ENCODE measurements at regions not wholly inside any gene's neighbourhood (a gene's known extent, or its start where the extent isn't known, plus 50 kb on each side); places are given as distances from the start of the nearest gene placed in this dataset.

DNA sequence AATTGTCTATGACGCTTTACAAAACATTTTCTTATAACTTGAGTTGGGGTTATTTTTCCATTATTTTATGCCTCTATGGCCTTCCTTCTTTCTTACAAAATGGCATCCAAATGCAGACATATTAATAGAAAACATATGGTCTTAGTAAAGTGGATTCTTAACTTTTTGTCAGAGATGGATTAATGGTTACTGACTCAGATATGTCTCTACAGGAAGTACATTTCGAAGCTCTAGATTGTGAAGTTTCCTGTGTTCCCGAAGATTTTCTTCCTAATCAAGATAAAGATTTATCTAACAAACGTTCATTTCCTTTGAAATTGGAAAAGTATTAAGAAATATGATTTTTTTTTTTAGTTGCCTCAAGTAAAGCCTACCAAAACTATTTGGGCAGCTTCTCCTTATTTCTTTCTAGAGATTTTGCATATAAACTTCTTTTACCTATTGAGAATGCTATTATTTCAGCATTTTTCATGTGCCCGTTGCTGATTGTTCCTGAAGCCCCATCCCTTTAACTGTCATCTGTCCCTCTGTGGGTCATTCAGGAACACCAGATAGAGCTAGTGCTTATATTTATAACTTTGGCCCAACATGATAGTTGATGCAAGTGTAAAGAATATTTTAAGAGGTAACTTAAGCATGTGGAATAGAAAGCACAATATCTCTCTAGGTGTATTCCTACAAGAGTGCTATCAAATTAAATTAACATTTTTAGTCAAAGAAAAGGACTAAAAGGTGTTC, 498.0 kb downstream of the CCDC85A start:
- DNase-seq = no peak

DNA sequence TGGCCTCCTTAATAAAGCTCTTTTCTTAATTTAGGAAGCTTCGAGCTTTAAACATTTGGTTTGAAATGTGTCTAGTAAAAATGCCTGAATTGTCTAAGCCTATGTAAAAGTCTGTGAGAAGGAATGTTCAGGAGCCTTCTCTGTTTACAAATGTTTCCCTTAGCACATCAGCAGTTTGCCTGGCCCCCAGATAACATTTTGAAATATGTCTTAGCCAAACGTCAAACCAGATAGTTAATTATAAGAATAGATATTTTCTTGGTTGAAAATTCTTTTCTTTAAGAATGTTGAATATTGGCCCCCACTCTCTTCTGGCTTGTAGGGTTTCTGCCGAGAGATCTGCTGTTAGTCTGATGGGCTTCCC, 498.6 kb downstream of the CCDC85A start:
- DNase-seq = no peak
- TF ChIP-seq GATA1 (IDR thresholded peaks at IDR 0.05; ENCODE audit: low read depth, low read length) = no peak
- TF ChIP-seq POLR2A (IDR thresholded peaks at IDR 0.05; ENCODE audit: low read length) = no peak

More for the DNA sequence above, 498.0 kb downstream of the CCDC85A start:
- TF ChIP-seq GATA1 (IDR thresholded peaks at IDR 0.05; ENCODE audit: low read depth, low read length) (no peak), POLR2A (IDR thresholded peaks at IDR 0.05; ENCODE audit: low read length) (no peak)

DNA sequence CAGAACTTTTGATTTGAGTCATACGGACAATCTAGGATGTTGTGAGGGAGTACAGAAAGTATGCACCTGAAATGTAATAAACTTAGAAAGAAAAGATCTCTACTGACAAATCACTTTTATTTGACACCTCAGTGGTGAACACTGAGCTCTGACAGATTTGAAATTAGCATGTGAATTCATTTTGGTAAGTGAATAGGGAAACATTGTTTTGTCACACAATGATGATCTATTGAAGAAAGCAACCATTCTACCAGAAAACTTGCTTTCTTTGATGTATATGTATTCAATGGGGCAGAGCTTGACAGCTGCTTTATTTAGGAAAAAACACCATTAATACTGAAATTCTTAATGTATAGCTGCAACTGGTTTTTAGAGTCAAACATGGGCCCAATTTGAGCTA, 500.5 kb downstream of the CCDC85A start:
- DNase-seq = no peak
- no peak for TF ChIP-seq POLR2A (IDR thresholded peaks at IDR 0.05; ENCODE audit: low read length)
- TF ChIP-seq GATA1 (IDR thresholded peaks at IDR 0.05; ENCODE audit: low read depth, low read length) = no peak

DNA sequence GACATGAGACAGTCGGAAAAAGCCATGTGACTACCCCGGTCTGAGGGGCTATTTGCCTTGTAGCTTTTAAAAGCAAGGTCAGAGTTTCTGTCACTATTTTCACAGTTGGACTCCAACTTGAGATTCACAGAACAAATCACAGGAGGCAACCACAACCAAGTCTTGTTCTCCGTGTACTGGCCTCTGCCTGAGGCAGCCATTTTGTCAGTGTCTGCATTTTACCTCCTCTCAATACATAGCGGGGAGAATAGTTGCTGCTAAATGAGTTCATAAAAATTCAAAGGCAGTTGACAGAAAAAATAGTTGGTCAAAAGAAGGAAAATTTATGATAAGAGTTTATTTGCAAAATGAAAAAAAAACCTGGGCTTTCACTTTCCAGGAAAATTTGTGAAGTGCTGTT, 501.4 kb downstream of the CCDC85A start:
- DNase-seq = no peak

DNA sequence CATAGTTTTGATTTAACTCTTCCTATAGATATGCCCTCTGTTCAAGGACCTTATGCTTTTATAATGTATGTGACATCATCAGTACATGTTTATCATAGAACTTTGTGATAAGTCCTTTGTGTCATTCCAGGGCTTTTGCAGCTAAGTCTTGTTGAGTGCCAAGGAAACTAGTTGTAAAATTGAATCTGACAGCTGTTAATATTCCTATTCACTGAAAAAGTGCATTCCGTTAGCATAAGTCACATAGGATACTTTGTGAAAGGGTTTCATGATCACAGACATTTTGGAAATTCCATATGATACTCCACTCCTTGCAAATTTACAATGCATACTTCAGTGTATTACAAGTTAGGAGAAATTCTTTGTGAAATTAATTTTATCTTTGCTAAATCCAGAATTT, 503.4 kb downstream of the CCDC85A start:
- DNase-seq = no peak
- TF ChIP-seq GATA1 (IDR thresholded peaks at IDR 0.05; ENCODE audit: low read depth, low read length) (no peak), POLR2A (IDR thresholded peaks at IDR 0.05; ENCODE audit: low read length) (no peak)

More for the DNA sequence above, 501.4 kb downstream of the CCDC85A start:
- no peak for TF ChIP-seq GATA1 (IDR thresholded peaks at IDR 0.05; ENCODE audit: low read depth, low read length)
- no peak for TF ChIP-seq POLR2A (IDR thresholded peaks at IDR 0.05; ENCODE audit: low read length)

DNA sequence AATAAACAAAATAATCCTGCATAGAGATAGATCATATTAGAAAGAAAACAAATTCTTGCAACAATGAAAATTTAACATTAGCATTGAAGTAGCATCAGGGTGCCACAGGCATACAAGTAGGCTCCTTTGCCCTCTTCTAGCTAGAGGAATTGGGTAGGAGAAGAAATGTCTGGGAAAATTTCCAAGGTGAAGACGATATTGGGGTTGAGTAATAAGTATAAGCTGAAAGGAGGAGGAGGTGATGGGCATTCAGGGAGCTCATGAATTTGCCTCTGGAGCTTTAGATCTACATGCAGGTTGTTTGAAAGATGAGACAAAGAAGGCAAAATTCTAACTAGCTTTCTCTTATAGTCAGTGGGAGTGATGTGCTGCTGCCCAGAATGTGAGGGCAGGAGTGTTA, 504.9 kb downstream of the CCDC85A start:
- TF ChIP-seq GATA1 (IDR thresholded peaks at IDR 0.05; ENCODE audit: low read depth, low read length) = no peak
- no peak for TF ChIP-seq POLR2A (IDR thresholded peaks at IDR 0.05; ENCODE audit: low read length)
- DNase-seq = no peak

DNA sequence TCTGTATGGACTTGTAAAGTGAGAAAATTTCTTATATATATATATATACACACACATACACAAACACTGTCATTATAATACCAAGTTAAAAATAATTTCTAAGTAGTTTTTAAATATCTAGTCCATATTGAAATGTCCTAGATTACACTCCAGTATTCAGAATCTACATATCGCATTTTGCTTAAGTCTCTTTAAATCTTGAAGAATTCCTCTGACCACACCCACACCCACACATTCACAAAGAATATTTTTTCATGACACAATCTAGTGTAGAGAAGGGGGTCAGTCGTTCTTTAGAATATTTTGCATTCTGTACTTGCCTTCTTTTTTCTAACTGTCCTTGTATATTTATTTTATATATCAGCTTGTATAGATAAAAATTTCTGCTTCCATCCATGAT, 509.7 kb downstream of the CCDC85A start:
- DNase-seq = no peak
- TF ChIP-seq GATA1 (IDR thresholded peaks at IDR 0.05; ENCODE audit: low read depth, low read length) (no peak), POLR2A (IDR thresholded peaks at IDR 0.05; ENCODE audit: low read length) (no peak)

DNA sequence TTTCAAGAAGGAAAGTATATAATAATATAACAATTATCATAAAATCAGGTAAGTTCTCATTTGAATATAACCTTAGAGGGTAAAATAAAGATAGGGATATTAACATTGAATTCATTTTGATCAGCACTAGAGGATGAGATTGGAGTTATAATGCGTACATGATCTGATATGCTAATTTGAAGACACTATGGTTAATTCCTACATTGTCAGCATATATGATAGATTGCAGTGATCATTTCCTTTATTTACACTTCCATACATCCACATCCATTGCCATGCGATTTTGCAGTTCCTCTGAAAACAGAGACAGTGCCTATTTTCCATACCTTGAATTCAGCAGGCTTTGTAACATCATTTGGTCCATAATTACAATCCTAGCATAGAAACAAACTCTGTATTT, 519.2 kb downstream of the CCDC85A start:
- no peak for DNase-seq
- TF ChIP-seq POLR2A (IDR thresholded peaks at IDR 0.05; ENCODE audit: low read length) = no peak
- TF ChIP-seq GATA1 (IDR thresholded peaks at IDR 0.05; ENCODE audit: low read depth, low read length) = no peak

DNA sequence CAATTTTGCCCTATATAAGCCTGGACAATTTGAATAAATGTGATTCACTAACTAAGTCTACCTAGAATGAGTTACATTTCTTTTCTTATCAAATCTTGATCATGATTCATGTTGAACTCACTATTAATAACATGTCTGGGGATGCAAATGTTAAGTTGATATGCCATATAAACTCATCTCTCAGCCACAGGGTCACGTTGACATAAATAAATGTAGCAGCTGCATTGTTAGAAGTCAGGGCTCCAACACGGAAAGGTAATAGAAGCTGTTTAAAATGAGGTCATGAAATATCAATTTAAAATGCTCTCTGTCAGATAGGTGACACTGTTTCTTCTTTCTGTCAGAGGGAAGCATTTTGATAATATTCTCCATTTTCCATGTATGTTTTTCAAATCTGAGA, 521.9 kb downstream of the CCDC85A start:
- DNase-seq = no peak
- TF ChIP-seq GATA1 (IDR thresholded peaks at IDR 0.05; ENCODE audit: low read depth, low read length) (no peak), POLR2A (IDR thresholded peaks at IDR 0.05; ENCODE audit: low read length) (no peak)

DNA sequence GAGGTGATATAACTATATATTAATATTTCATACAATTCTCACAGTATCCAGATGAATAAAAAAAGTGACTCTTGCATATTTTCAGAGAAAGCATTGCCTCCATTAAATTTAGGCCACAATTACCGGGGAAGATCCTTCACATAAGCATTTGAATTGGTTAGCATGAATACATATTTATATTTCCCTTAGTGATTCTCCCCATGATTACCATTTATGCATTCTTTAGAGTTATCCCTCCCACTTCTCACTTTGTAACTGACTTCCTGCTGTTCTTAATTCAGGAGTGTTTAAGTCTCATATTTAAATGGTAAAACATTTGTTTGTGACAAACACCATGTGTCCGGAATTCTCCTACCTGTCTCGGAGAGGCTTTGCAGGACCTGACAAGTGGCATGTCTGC, 523.4 kb downstream of the CCDC85A start:
- no peak for DNase-seq
- no peak for TF ChIP-seq GATA1 (IDR thresholded peaks at IDR 0.05; ENCODE audit: low read depth, low read length)
- no peak for TF ChIP-seq POLR2A (IDR thresholded peaks at IDR 0.05; ENCODE audit: low read length)

DNA sequence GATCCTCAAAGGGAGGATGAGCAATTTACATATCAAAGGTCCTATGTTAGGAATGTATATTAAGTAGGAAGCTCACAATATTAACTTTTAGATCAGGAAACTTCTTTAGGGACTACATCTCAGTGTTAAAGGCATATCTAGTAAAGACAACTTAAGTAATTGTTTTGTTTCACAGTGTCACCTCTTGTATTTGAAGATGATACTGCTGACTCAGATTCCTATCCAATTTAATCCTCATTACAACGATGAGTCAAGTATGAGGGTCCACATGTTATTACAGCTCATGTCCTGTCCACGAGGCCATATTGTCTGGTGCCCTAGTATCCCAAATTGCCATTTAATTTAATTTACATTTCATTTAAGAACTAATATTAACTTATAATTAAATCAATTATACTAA, 523.9 kb downstream of the CCDC85A start:
- no peak for DNase-seq
- TF ChIP-seq POLR2A (IDR thresholded peaks at IDR 0.05; ENCODE audit: low read length) = no peak

DNA sequence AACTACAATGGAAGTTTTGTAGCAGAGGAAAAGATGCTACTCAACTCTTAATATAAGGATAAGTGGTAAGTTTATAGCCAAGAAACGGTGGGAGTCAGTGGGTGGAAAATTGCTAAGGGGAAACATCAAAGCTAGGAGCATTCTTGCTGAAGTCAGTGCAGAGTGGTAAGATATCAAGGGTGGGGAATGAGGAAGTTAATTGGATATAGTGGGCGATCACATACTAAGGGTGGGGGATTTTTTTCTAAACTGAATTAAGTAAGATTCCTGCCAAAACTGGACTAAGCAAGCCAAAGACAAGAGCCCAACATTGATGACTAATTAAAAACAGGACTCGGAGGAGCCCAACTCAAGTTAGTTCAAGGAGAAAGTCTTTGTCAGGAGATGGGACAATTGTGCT, 525.4 kb downstream of the CCDC85A start:
- no peak for DNase-seq
- TF ChIP-seq GATA1 (IDR thresholded peaks at IDR 0.05; ENCODE audit: low read depth, low read length) = no peak
- TF ChIP-seq POLR2A (IDR thresholded peaks at IDR 0.05; ENCODE audit: low read length) = no peak

DNA sequence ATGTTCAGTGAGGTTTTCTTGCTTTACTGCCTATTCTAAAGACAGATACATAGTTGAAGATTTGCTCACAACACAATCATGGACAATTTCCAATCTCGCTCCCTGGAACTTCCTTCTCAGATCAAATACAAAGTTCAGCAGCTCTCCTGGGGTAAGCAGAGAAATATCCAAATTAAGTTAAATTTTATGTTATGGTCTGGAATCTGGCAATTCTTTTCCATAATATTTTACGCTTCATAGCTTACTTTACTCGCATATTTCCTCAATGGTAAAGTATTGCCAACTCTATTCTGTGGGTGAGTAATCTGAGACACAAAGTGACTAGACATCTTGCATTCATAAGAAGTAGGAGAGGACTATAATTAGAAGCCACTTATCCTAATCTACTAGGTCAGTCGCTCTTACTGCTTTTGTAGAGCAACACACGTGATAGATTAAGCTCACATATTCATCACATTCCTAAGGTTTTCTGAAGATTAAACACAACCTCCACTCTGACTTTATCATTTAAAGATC, 529.4 kb downstream of the CCDC85A start:
- TF ChIP-seq GATA1 (IDR thresholded peaks at IDR 0.05; ENCODE audit: low read depth, low read length) (no peak), POLR2A (IDR thresholded peaks at IDR 0.05; ENCODE audit: low read length) (no peak)
- DNase-seq = no peak

DNA sequence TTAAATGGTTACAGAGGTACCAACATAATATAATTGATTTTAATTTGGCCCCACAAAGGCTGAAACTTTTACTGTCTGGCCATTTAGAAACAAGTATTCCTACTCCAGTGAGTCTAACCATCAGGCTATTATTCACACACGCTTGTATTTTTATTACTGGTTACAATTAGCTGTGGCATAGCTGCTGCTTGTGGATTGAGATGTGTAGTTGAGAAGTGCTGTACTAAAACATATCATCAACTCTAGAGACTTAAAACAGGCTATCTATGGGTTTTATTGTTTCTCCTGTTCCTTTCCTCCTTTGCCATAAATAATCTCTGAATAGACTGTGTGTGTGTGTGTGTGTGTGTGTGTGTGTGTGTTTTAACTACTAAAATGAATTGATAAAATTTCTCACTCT, 530.2 kb downstream of the CCDC85A start:
- DNase-seq = no peak
- TF ChIP-seq POLR2A (IDR thresholded peaks at IDR 0.05; ENCODE audit: low read length) (no peak), GATA1 (IDR thresholded peaks at IDR 0.05; ENCODE audit: low read depth, low read length) (no peak)

DNA sequence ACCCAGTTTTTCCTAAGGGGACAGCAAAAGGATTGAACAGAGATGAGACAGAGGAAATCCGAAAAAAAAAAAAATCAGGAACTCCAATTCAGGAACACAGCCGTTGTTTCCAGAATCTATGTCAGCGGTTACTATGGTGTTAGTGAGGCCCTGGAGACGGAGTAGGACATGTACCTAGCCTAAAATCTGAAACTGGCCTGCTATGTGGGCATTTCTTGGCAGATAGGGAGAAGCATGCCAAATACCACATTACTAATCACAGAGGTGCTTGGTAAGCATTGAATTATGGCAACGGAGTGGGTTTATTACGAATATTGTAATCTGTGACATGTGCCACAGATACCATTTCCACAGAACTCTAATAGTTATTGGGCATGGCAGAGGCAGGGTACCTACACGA, 530.6 kb downstream of the CCDC85A start:
- no peak for DNase-seq
- TF ChIP-seq POLR2A (IDR thresholded peaks at IDR 0.05; ENCODE audit: low read length) (no peak), GATA1 (IDR thresholded peaks at IDR 0.05; ENCODE audit: low read depth, low read length) (no peak)

Measured in erythroblast (primary cell).